ENCODE measurements at regions not wholly inside any gene's neighbourhood (a gene's known extent, or its start where the extent isn't known, plus 50 kb on each side); places are given as distances from the start of the nearest gene placed in this dataset.

DNA sequence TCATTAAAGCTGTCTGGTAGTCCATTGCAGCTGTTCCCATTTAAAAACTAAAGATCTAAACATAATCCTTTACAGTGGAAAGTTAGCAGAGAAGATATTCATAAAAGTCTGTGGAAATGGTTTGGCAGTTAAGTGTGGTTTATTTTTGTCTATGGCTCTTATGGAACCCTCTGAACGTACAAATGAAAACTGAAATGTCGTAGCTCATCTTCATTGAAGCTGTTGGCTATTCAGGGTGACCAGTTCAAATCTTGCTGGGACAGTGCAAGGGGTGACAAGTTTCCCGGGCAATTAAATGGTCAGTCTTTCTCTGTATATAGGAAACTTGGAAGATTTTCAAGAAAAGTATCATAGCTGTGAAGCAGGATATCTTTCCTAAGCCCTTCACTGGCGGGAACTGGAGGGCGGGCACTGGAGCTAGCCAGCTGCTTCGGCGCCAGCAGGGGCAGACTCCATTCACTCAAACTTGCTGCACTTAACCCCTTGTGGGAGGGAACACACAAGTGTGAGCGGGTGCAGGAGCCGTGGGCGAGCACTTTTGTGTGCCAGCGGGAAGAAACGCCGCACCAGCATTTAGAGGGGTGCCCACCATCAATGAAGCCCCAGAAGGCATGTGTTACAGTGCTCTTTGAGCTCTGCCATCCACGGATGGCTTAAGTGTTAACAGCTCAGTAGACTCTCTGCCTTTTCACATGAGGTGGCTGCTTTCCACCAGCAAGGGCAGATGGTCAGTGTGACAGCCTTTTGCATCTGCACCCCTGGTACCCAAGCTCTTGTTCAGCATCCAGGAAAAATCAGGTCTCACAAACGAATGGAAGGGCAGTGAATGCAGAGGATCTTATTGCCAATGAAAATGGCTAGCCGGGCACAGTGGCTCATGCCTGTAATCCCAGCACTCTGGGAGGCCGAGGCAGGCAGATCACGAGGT is 232.1 kb upstream of the KAZN start:
- 51% methylated on average over 18 of the region's 18 CpGs for WGBS (ENCODE audit: insufficient coverage)
- Histone ChIP-seq H3K4me3 (replicated peaks in 1 of 3; ENCODE audit: low read depth in 2 of 3, low read length in 3 of 3) (no peak overlapping the region), H2AFZ (ENCODE audit: insufficient read depth, low read depth, low read length, poor library complexity, severe bottlenecking) (no peak overlapping the region), H3K4me1 (ENCODE audit: control insufficient read depth in 1 of 2, insufficient read depth in 2 of 2, low read length in 2 of 2) (no peaks in the 10 kb centered on the region), H3K36me3 (replicated peaks in 1 of 2; ENCODE audit: control insufficient read depth in 1 of 2, insufficient read depth in 2 of 2, low read length in 2 of 2) (no peaks in the 10 kb centered on the region), H3K4me2 (replicated peaks; ENCODE audit: extremely low read depth, low read length, poor library complexity, severe bottlenecking) (no peak overlapping the region), H3K79me2 (ENCODE audit: insufficient read depth, low read length) (no peaks in the 10 kb centered on the region), H3K9ac (ENCODE audit: insufficient read depth, low read length, poor library complexity, severe bottlenecking) (no peak overlapping the region), H3K27me3 (ENCODE audit: control insufficient read depth in 2 of 2, insufficient read depth in 2 of 2, low read length in 2 of 2) (no peaks in the 10 kb centered on the region), H3K9me3 (replicated peaks in 1 of 2; ENCODE audit: control insufficient read depth in 1 of 2, insufficient read depth in 1 of 2, low read length in 2 of 2) (peaks cover 5 to 6% of the 10 kb centered on the region in 2 donors), H4K20me1 (ENCODE audit: insufficient read depth, low read length) (no peaks in the 10 kb centered on the region), H3K27ac (ENCODE audit: low read depth in 1 of 2, low read length in 2 of 2) (no peak overlapping the region)
- Mint-ChIP-seq H3K4me1 (no peaks in the 10 kb centered on the region), H3K27me3 (ENCODE audit: low read depth in 3 of 3) (peaks cover 3 to 5% (median 3%) of the 10 kb centered on the region in 3 donors), H3K4me3 (no peak overlapping the region), H3K27ac (no peak overlapping the region), H3K9me3 (peaks cover 0 to 18% (median 7%) of the 10 kb centered on the region in 7 donors), H3K36me3 (no peaks in the 10 kb centered on the region)
- intact Hi-C loops (cut with micrococcal nuclease) = no loop called here
- no peak for TF ChIP-seq CTCF (IDR thresholded peaks at IDR 0.05)
- no peak for DNase-seq

DNA sequence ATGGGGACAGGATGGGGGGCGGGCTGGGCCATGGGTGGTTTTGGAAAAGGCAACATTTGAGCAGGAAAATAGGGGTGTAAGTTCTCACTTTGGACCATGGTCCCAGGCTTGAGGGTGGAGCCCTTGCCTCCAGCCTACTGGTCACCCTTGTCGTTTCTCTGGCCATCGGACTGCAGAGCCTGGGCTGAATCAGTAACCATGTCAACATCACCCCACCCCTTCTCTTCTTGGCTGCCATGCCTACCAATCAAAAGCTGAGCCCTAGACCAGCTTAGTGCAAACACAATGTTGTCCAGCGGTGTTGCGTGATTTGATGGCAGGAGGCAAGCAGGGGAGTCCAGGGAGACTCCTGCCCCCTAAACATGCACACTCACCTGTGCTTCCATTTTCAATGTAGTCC is 231.0 kb upstream of the KAZN start:
- Histone ChIP-seq H4K20me1 (ENCODE audit: insufficient read depth, low read length) (no peaks in the 10 kb centered on the region), H3K79me2 (ENCODE audit: insufficient read depth, low read length) (no peaks in the 10 kb centered on the region), H3K9ac (ENCODE audit: insufficient read depth, low read length, poor library complexity, severe bottlenecking) (no peak overlapping the region), H3K4me2 (replicated peaks; ENCODE audit: extremely low read depth, low read length, poor library complexity, severe bottlenecking) (no peak overlapping the region), H2AFZ (ENCODE audit: insufficient read depth, low read depth, low read length, poor library complexity, severe bottlenecking) (no peak overlapping the region), H3K4me1 (ENCODE audit: control insufficient read depth in 1 of 2, insufficient read depth in 2 of 2, low read length in 2 of 2) (no peaks in the 10 kb centered on the region), H3K9me3 (replicated peaks in 1 of 2; ENCODE audit: control insufficient read depth in 1 of 2, insufficient read depth in 1 of 2, low read length in 2 of 2) (no peaks in the 10 kb centered on the region), H3K27ac (ENCODE audit: low read depth in 1 of 2, low read length in 2 of 2) (no peak overlapping the region), H3K36me3 (replicated peaks in 1 of 2; ENCODE audit: control insufficient read depth in 1 of 2, insufficient read depth in 2 of 2, low read length in 2 of 2) (no peaks in the 10 kb centered on the region), H3K4me3 (replicated peaks in 1 of 3; ENCODE audit: low read depth in 2 of 3, low read length in 3 of 3) (no peak overlapping the region), H3K27me3 (ENCODE audit: control insufficient read depth in 2 of 2, insufficient read depth in 2 of 2, low read length in 2 of 2) (no peaks in the 10 kb centered on the region)
- H3K36me3 Mint-ChIP-seq = no peaks in the 10 kb centered on the region
- H3K4me1 Mint-ChIP-seq = no peaks in the 10 kb centered on the region
- H3K27me3 Mint-ChIP-seq (ENCODE audit: low read depth in 3 of 3) = peaks cover 3 to 5% (median 3%) of the 10 kb centered on the region in 3 donors
- 95% methylated on average over 4 of the region's 5 CpGs for WGBS (ENCODE audit: insufficient coverage)
- TF ChIP-seq CTCF (IDR thresholded peaks at IDR 0.05) = no peak
- DNase-seq = no peak
- no peak overlapping the region for H3K4me3 Mint-ChIP-seq
- peaks cover 0 to 9% (median 2%) of the 10 kb centered on the region in 7 donors for H3K9me3 Mint-ChIP-seq
- intact Hi-C loops (cut with micrococcal nuclease) = no loop called here
- no peak overlapping the region for H3K27ac Mint-ChIP-seq
